Skin epidermis (tissue), 12 donors: ENCODE measurements at regions not wholly inside any gene's neighbourhood (a gene's known extent, or its start where the extent isn't known, plus 50 kb on each side); places are given as distances from the start of the nearest gene placed in this dataset.

ENCODE experiments used
- H3K27ac ChIP-seq, 21 experiments: fragments of 200-600 bp; sonication (generic) in 11 of 21; one replicate each; pipeline ENCODE4 v1.5.0; 2020; ENCODE audit warnings: mild to moderate bottlenecking in 3 of 21, inconsistent platforms in 2 of 21, moderate library complexity in 2 of 21
- H3K4me3 ChIP-seq, 7 experiments: fragments of 200-600 bp; sonication (generic) in 2 of 7; one replicate each; pipeline ENCODE4 v1.5.0; 2020; ENCODE audit warnings: inconsistent platforms in 2 of 7, mild to moderate bottlenecking in 2 of 7, moderate library complexity in 1 of 7

DNA sequence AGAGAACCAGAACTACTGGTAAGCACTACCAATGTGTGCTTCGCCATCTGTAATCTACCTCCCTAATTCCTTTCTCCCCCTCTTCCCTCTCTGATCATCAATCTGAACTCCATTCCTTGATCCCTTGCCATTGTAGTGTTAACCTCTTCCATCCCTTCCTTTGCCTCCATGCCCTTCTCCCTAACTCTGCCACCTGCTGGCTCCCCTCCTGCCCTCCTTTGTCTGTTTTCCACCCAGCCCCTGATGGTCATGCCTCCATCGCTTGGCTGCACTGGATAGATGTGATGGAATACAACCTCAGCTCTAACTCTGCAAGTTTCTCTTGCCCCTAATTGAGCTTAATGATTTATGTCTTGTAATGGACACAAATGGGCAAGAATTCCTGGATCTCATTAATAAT lies 108.2 kb upstream of the ASIC2 start:
- Histone ChIP-seq H3K4me3 (no peak overlapping the region), H3K27ac (no peak overlapping the region)

DNA sequence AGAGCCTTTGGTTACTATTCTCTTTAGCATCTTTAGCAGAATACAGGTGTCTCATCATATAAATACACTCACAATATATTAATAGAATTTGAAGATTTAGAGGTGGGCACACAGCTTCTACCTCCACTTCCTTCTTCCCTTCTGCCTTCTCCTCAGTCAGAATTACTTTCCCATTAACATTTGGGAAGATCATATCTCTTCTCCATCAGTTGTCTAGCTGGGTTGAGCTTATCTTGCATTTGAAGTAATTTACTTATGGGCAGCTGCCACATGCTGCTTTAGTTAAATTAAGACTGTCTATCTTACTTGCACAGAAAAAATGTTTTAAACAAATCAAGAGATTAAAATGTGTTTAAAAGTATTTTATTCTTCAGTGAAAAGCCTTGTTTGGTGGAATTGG lies 110.1 kb upstream of the ASIC2 start:
- no peak overlapping the region for H3K4me3 ChIP-seq
- no peak overlapping the region for H3K27ac ChIP-seq

DNA sequence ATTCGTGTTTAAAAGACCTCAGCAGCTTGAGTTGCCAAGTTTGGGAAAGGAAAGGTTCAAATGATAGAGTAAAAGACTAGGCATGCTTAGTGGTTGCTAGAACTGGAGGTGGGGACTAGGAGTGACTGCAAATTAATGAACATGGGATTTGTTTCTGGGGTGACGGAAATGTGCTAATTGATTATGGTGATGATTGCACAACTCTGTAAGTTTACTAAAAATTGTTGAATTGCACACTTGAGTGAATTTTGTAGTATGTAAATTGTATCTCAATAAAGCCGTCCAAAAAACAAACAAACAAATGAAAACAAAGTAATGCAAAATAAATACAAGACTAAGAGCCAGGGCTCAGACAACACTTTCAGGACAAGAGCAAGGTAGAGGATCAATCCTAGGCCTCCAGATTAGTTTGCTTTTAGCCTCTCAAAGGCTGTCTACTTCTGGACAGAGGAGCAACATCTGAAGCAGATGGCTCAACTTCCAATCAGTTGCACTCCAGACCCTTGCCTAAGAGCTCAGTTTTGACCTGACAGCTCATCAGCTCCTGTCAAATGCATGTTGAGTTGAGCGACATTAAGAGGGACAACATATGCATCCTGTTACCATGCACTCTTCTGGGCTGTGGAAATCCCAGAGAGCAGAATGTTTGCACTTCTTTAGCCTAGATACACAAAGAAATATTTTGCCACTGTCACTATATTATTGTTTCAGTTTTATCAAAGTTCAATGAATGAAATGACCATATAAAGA lies 111.2 kb upstream of the ASIC2 start:
- H3K4me3 ChIP-seq: no peak overlapping the region

DNA sequence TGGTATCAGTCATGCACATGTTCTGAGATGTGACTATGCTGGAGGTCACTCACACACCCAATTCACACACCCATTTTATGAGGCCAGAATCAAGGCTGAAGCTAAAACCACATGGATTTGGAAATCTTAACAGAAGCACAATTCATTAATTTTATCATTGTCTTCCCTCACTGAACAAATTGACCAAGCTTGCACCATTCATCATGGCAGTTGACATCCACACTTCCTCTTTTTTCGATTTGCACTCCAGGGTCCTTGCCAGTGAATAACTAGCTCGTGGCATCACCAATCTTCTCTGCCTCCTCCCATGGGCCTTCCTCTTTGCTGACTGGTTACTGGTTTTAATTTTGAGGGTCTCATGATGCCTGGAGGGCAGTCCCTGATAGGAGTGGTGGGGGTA lies 123.0 kb upstream of the ASIC2 start:
- Histone ChIP-seq H3K27ac (no peak overlapping the region), H3K4me3 (no peak overlapping the region)

More for the DNA sequence above, 111.2 kb upstream of the ASIC2 start:
- H3K27ac ChIP-seq: no peak overlapping the region

DNA sequence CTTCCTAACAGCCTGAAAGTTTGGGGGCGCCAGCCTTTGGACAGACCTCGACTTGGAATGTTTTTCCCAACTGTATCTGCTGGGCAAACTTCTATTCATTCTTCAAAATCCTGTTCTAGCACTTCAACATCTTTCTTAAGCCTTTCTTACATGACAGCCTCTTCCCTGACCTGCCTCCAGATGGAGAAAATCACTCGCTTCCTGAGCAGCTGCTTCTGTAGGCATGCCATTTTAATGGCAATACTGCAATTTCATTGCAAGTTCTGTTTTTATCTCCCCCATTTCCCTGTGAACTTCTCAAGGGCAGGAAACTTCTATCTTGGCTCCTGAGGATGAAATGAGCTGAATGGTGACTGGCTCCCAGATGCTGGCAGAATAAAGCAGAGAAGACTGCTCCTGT lies 128.8 kb upstream of the ASIC2 start:
- Histone ChIP-seq H3K4me3 (no peak overlapping the region), H3K27ac (no peak overlapping the region)

DNA sequence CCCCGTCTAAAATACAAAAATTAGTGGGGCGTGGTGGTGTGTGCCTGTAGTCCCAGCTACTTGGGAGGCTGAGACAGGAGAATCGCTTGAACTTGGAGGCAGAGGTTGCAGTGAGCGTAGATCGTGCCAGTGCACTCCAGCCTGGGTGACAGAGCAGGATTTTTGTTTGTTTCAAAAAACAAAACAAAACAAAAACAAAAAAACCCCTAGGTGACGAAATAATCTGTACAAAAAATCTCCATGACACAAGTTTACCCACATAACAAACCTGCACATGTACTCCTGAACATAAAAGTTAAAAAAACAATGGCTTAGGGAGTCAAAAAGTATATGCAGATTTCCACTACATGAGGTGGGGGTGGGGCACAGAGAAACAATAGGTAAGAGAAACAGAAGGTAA lies 140.5 kb upstream of the ASIC2 start:
- H3K27ac ChIP-seq: no peak overlapping the region
- no peak overlapping the region for H3K4me3 ChIP-seq

DNA sequence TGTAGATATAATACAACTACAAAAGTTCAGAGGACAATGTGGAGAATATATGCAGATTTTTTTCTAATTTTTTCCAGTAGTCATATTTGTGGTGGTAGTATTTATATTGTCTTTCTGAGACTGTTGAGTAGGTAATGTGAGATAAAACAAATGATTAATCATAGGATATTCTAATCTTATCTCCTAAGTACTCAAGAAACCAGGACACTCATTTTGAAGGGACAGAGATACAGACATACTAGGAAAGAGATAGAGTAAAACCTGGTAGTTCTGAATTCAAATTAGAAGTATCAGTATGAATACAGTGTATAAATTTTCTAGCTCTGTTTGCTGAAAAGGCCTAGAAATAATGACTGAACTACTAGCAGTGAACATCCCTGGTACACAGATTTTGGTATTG lies 141.7 kb upstream of the ASIC2 start:
- no peak overlapping the region for H3K27ac ChIP-seq
- no peak overlapping the region for H3K4me3 ChIP-seq

DNA sequence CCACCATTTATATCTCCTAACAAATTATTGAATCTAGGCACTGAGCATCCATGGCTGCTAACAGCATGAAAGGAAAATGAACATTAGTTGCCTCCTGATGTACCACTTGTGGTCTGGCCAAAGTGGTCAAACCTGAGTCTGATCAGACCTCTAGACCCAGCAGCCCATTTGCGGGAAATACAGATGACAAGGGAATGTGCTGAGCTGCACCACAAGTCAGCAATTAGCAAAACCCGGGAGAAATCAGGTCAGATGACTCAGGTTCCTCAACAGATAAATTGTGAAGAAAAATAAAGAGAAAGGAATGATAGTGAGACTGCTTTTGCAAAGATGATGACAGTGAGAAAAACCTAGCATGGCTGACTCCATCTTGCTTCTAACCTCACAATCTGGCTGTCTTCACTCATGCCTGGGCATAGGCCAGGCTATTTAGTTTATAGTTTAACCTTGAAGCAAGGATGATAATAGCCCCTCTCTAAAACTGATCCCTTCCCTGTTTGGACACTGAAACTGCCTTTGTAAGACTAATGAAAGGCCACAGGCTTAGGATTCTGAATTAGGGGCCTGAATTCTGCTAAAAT lies 142.7 kb upstream of the ASIC2 start:
- Histone ChIP-seq H3K4me3 (no peak overlapping the region), H3K27ac (peak overlapping the region in 3 of 21 experiments; percentile 40 to 85 (median 76))

DNA sequence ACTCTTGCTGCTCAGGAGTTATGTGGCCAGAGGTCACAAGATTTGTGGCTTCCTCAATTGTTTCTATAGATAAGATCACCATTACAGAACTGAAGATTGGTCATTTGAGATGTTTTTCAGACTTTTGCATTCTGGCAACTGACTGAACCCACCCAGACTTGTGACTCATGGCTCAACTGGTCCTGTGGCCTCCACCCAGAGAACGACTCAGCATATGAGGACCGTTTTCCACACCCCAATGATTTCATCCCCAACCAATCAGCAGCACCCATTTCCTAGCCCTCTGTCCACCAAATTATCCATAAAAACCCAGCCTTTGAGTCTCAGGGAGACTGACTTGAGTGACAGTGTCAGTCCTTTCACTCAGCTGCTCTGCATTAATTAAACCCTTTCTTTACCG lies 143.2 kb upstream of the ASIC2 start:
- peak overlapping the region in 3 of 21 experiments; percentile 40 to 85 (median 76) for H3K27ac ChIP-seq
- H3K4me3 ChIP-seq: no peak overlapping the region

DNA sequence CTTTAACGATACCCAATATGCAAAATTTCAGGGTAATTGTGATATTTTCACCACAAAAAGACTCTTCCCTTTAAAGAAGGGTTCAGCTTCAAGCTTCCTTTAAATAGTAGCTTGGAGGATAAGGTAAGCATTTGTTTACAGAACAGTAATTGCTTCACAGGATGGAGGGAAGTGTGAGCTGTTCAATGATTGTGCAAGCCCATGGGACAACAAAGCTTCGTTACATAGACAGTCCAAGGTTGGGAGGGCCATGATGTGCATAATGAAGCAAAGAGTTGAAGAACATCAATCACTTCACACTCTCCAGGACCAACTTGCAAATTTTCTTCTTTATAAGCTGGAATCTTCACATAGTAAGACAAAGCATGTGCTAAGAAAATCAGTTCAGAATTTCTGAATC lies 145.0 kb upstream of the ASIC2 start:
- Histone ChIP-seq H3K27ac (no peak overlapping the region), H3K4me3 (no peak overlapping the region)

DNA sequence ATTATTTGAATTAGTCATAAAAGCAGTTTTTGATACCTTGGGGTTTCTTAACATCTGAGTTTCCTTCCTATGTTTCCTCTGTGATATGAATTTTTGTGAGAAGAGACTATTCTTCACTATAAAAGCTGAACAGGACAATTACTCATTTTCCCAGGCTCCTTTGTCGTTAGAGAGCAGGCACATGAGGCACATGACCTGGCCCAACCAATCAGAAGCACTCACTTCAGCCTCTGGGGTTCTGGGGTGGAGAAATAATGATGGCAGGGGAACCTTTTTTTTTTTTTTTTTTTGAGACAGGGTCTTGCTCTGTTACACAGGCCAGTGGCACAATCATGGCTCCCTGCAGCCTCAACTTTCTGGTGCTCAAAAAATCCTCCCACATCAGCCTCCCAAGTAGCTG lies 145.5 kb upstream of the ASIC2 start:
- no peak overlapping the region for H3K4me3 ChIP-seq
- H3K27ac ChIP-seq: no peak overlapping the region

DNA sequence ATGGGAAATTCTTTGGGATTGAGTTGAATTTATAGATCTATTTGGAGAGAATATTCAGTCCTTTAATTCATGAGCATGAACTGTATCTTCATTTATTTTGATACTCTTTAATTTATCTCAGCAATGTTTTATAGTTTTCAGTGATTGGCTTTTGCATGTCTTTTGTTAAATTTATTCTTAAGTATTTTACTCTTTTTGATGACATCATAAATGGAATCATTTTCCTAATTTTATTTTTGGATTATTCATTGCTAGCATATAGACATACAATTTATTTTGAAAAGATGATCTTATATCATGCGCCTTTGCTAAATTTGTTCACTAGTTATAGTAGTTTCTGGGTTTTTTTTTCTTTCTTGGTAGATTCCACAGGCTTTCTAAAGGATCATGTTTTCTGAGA lies 149.2 kb upstream of the ASIC2 start:
- no peak overlapping the region for H3K4me3 ChIP-seq
- H3K27ac ChIP-seq: no peak overlapping the region

DNA sequence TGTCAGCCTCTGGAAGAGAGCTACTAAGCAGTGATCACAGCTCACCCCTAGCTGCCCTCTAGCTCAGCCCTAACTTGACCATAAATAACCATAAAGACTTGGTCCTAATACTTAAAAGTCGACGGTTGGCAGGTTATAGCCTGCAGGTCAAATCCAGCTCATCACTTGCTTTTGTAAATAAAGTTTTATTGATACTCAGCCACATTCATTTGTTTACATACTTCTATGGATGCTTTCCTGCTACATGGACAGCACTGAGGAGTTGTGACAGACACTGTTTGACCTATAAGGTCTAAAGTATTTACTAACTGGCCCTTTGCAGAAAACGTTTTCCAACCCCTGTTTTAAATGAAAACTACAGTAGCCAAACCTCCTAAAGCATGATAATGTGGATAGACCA lies 151.6 kb upstream of the ASIC2 start:
- Histone ChIP-seq H3K27ac (no peak overlapping the region), H3K4me3 (no peak overlapping the region)

DNA sequence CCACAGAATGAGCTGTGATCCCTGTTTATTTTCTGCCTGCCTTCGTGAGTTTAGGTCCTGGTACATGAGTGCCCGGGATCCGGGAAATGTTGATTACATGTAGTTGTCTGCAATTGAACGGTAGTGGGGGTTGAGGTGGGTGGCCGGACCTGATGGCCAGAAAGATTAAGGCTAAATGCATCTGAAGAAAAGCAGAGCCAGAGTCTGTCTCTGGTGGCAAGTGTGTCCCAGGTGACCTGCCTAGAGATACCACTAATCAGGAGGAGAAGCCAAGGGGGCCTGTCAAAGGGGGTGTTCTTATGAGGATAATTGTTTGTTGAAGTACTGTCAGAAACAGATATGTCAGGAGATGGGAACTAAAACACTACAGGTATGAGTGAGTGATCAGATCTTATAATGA lies 154.0 kb upstream of the ASIC2 start:
- Histone ChIP-seq H3K4me3 (no peak overlapping the region), H3K27ac (no peak overlapping the region)

DNA sequence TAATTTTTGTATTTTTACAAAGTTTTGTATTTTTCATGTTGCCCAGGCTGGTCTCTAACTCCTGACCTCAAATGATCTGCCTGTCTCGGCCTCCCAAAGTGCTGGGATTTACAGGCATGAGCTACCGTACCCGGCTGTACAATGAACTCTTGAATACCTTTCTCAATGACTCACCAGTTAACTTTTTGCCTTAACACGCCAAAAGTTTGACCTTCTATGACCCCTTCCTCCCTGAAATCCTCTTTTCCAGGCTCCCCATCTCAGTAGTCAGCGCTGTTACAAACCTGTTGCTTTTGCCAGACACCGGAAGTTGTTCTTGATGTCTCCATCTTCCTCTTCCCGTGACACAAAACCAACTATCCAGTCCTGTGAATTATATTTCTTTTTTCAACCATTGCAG lies 158.1 kb upstream of the ASIC2 start:
- Histone ChIP-seq H3K27ac (no peak overlapping the region), H3K4me3 (no peak overlapping the region)

DNA sequence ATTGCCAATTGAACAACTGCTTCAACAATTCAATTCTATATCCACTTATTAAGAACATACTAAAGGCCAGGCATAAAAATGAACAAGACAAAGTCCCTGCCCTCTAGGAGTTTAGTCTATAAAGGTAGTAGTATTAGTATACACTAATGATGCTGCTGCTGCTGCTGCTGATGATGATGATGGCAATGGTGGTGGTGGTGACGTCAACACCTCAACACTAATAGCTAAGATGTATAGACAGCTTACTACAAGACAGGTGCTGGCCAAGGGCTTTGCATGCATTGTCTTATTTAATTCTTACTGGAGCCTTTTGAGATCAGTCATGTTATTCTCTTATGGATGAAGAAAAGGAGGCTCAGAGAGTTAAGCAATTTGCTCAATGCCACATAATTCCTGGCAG lies 164.4 kb upstream of the ASIC2 start:
- Histone ChIP-seq H3K27ac (no peak overlapping the region), H3K4me3 (no peak overlapping the region)

DNA sequence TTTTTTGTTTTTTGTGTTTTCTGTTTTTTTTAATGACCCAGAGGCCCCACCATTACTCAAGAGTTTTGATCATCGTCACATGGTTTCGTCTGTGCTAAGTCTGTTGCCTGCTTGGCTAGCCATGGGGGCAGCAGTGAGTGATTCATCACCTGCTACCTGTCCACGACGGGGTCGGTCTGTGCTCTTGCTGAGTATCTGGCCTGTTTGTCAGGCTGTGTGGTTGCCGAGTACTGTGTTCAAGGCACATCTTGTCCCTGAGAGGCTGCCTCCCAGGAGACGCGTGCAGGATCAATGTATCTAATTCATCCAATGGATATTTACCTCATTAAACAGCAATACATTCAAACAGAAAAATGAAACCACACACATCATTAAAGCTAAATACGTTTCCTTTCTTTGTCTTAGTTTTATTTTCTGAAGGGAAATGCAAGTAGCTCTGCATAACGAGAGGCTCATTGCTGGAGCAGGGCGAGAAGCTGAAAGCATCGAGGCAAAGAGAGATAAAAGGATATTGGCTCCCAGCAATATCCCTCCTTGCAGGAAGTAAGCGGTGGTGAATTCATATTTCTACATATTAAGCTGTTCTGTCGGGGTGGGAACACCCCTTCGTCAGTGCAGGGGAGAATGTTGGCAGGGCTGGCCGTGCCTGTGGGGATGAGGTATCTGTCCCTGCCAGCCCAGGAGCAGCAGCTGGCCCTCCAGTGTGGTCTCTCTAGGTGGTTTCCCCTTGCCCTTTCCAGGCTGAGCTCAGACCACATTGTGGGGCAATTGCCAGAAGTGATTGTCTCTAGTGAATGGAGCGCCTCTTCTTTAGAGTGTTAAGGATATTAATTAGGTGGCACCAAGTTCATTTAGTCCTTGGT lies 166.2 kb upstream of the ASIC2 start:
- no peak overlapping the region for H3K4me3 ChIP-seq
- no peak overlapping the region for H3K27ac ChIP-seq

DNA sequence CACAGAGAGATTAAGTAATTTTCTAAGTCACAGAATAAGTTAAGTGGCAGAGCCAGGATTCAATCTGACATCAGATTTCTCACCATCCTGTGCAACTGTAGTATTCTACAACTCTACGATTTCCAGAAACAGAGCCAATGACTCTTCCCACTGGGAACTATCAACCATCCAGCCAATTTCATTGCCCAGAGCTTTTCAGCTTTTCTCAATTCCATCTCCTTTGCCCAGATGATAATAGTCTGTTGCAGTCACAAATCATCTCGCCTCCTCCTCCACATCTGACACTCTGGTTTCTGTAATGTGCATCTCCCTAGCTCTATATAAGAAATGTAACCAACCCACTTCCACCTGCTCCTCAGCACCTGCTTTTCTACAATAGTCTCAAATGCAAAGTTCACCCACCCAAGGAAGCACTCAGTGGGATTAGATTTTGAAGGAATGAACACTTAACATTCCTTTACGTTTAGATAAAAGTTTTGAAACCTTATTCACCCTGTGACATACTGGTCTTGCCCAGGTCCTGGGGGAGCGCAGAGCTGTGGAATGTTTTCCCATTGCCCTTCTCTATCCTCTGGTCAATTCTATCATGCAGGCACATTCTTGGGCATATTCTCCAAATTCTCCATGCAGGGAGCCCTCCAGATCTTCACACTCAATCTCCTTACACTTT lies 167.8 kb upstream of the ASIC2 start:
- Histone ChIP-seq H3K27ac (no peak overlapping the region), H3K4me3 (no peak overlapping the region)

DNA sequence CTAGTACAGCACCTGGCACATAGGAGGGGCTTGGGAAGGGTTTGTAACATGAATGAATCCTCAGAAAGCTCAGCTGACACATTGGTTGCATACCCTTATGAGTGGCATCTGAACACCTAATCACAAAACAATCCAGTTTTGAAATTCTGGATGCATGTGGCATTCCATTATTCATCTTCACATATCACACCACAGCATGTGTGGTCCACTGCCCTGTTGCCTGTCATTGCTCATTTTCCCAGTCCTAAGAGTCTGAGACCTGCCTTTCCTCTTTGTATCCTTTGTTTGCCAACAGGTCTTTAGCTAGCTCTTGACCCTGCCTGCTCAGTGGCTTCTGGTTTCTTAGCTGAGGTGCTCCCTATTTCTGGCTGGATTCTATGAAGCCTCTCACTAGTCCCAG lies 170.8 kb upstream of the ASIC2 start:
- Histone ChIP-seq H3K27ac (no peak overlapping the region), H3K4me3 (no peak overlapping the region)

DNA sequence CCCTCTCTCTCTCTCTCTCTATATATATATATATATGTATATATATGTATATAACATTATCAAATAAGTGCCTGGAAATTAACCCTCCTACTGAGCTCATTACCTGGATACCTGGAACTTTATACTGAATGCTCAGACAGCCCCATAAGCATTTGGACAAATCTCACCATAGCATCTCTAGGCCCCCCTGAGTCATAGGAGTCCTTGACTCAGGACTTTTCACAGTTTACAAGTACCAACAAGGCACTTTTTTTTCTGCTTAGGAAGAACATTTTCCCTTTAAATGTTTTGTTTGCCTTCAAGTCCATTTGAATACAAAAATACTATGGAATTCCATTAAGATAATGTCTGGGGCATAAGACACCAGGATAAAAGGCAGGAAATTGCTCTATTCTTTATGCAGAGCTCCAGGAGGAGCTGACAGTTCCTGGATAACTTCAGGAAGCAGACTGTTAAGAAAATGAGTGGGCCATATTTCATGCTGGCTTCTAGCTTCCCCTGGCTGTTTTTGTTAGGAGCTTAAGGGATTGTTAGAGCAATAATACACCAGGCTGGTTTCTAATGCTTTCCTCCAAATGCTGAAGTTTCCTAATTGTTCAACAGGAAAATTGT lies 171.7 kb upstream of the ASIC2 start:
- Histone ChIP-seq H3K27ac (no peak overlapping the region), H3K4me3 (no peak overlapping the region)
